Hepatocyte (in vitro differentiated cells): ENCODE measurements at regions not wholly inside any gene's neighbourhood (a gene's known extent, or its start where the extent isn't known, plus 50 kb on each side); places are given as distances from the start of the nearest gene placed in this dataset.

ENCODE experiments used
- DNase-seq: peaks from one replicate; pipeline ENCODE4 v3.0.0-alpha.2; 2016; ENCODE audit warnings: low spot score
- H2AFZ ChIP-seq: fragments of 200-600 bp; sonication (generic); 2 replicates; pipeline ENCODE4 v1.6.0; 2016; ENCODE audit warnings: antibody characterized with exemption, mild to moderate bottlenecking
- H3K27ac ChIP-seq: fragments of 200-600 bp; sonication (generic); 2 replicates; pipeline ENCODE4 v1.5.1; 2016; ENCODE audit warnings: mild to moderate bottlenecking
- H3K27me3 ChIP-seq: fragments of 200-600 bp; sonication (generic); 2 replicates; pipeline ENCODE4 v1.6.1; 2016
- H3K36me3 ChIP-seq: fragments of 200-600 bp; sonication (generic); replicated peaks from 2 replicates; pipeline ENCODE4 v1.5.1; 2016; ENCODE audit warnings: low read depth; ENCODE audit not compliant: insufficient read depth
- H3K4me1 ChIP-seq: fragments of 200-600 bp; sonication (generic); 2 replicates; pipeline ENCODE4 v1.5.1; 2016; ENCODE audit warnings: mild to moderate bottlenecking, moderate library complexity; ENCODE audit not compliant: insufficient read depth
- H3K4me2 ChIP-seq: fragments of 200-600 bp; sonication (generic); 2 replicates; pipeline ENCODE4 v1.6.0; 2016
- H3K4me3 ChIP-seq: fragments of 200-600 bp; sonication (generic); 2 replicates; pipeline ENCODE4 v1.5.1; 2016; ENCODE audit warnings: mild to moderate bottlenecking
- H3K79me2 ChIP-seq: fragments of 200-600 bp; sonication (generic); 2 replicates; pipeline ENCODE4 v1.6.0; 2017; ENCODE audit warnings: mild to moderate bottlenecking
- H3K9me2 ChIP-seq: fragments of 200-600 bp; sonication (generic); replicated peaks from 2 replicates; pipeline ENCODE4 v1.6.0; 2017; ENCODE audit warnings: mild to moderate bottlenecking; ENCODE audit not compliant: insufficient read depth
- H3K9me3 ChIP-seq: fragments of 200-600 bp; sonication (generic); 2 replicates; pipeline ENCODE4 v1.5.1; 2016; ENCODE audit warnings: low read depth, mild to moderate bottlenecking
- H4K20me1 ChIP-seq: fragments of 200-600 bp; sonication (generic); 2 replicates; pipeline ENCODE4 v1.6.0; 2016; ENCODE audit warnings: mild to moderate bottlenecking; ENCODE audit not compliant: insufficient read depth, poor library complexity, severe bottlenecking
- EZH2 ChIP-seq: fragments of 200-600 bp; sonication (generic); IDR thresholded peaks from 2 replicates; pipeline ENCODE4 v1.6.1; 2016; ENCODE audit warnings: antibody characterized with exemption, mild to moderate bottlenecking, borderline replicate concordance
- EZH2phosphoT487 ChIP-seq: fragments of 200-600 bp; sonication (generic); IDR thresholded peaks from one replicate; pipeline ENCODE4 v1.6.1; 2018; ENCODE audit warnings: antibody characterized with exemption, mild to moderate bottlenecking, low read depth, moderate library complexity; ENCODE audit not compliant: unreplicated experiment, severe bottlenecking
- WGBS: methylation state at CpG from one replicate; pipeline ENCODE4 v1.1.6; 2016; ENCODE audit warnings: low lambda C conversion rate; ENCODE audit errors: missing lambda C conversion rate; 5-methylcytosine and 5-hydroxymethylcytosine counted together
- TF ChIP-seq, protein P1 (sequence below): fragments of 200-600 bp; sonication (generic); IDR thresholded peaks from 2 replicates; pipeline ENCODE4 v1.5.1; 2016; ENCODE audit warnings: antibody characterized with exemption, mild to moderate bottlenecking; ENCODE audit not compliant: poor library complexity

DNA sequence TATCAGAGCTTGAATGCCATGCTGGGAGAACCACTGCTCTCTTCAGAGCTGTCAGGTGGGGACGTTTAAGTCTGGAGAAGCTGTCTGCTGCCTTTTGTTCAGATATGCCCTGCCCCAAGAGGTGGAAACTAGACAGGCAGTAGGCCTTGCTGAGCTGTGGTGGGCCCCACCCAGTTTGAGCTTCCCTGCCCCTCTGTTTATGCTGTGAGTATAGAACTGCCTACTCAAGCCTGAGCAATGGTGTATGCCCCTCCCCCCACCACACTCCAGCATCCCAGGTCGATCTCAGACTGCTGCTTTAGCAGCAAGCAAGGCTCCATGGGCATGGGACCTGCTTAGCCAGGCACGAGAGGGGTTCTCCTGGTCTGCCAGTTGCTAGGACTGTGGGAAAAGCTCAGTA is 362.3 kb downstream of the FAM170A start:
- no peaks in the 10 kb centered on the region for H3K27me3 ChIP-seq
- no peaks in the 10 kb centered on the region for H3K9me2 ChIP-seq
- no peak overlapping the region for H3K27ac ChIP-seq
- 78% methylated on average over 3 of the region's 3 CpGs for WGBS
- no peak for DNase-seq
- H4K20me1 ChIP-seq, result no peaks in the 10 kb centered on the region
- no peak overlapping the region for H3K4me3 ChIP-seq
- no peaks in the 10 kb centered on the region for H3K36me3 ChIP-seq
- no peaks in the 10 kb centered on the region for H3K4me1 ChIP-seq
- H3K79me2 ChIP-seq, result no peaks in the 10 kb centered on the region
- H3K4me2 ChIP-seq, result no peak overlapping the region
- no peak overlapping the region for H2AFZ ChIP-seq
- TF ChIP-seq EZH2, result no peak
- TF ChIP-seq, protein P1, sequence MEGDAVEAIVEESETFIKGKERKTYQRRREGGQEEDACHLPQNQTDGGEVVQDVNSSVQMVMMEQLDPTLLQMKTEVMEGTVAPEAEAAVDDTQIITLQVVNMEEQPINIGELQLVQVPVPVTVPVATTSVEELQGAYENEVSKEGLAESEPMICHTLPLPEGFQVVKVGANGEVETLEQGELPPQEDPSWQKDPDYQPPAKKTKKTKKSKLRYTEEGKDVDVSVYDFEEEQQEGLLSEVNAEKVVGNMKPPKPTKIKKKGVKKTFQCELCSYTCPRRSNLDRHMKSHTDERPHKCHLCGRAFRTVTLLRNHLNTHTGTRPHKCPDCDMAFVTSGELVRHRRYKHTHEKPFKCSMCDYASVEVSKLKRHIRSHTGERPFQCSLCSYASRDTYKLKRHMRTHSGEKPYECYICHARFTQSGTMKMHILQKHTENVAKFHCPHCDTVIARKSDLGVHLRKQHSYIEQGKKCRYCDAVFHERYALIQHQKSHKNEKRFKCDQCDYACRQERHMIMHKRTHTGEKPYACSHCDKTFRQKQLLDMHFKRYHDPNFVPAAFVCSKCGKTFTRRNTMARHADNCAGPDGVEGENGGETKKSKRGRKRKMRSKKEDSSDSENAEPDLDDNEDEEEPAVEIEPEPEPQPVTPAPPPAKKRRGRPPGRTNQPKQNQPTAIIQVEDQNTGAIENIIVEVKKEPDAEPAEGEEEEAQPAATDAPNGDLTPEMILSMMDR, result no peak
- TF ChIP-seq EZH2phosphoT487, result no peak
- H3K9me3 ChIP-seq, result no peaks in the 10 kb centered on the region

DNA sequence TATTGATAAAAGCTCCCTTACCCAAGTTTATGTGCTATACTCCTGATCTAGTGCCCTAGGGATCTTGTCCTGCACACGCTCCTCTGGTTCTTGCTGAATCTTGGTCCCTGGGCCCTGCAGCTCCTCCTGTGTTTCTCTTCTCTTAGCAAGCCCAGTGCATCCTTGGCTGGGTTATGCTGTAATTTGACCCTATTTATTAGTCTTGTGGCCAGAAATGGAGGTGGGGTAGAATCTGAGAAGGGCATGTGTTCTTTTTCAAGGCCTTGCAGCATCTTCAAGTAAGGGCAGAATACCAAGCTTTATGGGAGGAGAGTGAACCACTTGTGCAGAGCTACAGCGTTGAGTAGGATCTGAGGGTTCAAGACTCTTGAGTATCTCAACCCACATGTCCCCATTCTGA is 366.8 kb downstream of the FAM170A start:
- no peaks in the 10 kb centered on the region for H3K27me3 ChIP-seq
- no peaks in the 10 kb centered on the region for H3K9me2 ChIP-seq
- no peaks in the 10 kb centered on the region for H3K9me3 ChIP-seq
- H3K79me2 ChIP-seq, result no peaks in the 10 kb centered on the region
- no peak for DNase-seq
- WGBS, result 95% methylated on average over 2 of the region's 2 CpGs
- H4K20me1 ChIP-seq, result no peaks in the 10 kb centered on the region
- no peaks in the 10 kb centered on the region for H3K36me3 ChIP-seq
- no peak overlapping the region for H2AFZ ChIP-seq
- H3K4me1 ChIP-seq, result no peaks in the 10 kb centered on the region
- no peak overlapping the region for H3K27ac ChIP-seq
- no peak overlapping the region for H3K4me2 ChIP-seq
- no peak overlapping the region for H3K4me3 ChIP-seq
- TF ChIP-seq, protein P1, result no peak
- TF ChIP-seq EZH2 (no peak), EZH2phosphoT487 (no peak)

DNA sequence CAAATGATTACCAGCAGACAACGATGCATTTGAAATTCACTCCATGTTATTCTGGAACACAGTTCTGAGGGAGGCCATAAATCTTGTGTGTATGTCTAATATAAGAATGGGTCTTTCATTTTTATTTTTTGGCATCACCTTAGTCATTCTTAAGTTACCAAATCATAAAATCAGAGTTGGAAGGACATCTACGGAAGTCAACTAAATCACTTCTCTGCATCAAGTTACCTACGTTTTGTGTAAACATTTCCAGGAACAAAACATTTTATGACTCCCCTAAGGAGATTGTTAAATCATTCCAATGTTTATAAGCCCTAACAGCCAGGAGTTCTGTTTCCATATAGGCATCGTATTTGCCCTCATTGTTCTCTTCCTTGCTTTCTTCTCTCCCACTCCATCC is 378.2 kb downstream of the FAM170A start:
- Histone ChIP-seq H3K36me3 (no peaks in the 10 kb centered on the region), H3K27ac (peak overlapping the region; percentile 65), H3K9me2 (no peaks in the 10 kb centered on the region), H3K27me3 (no peaks in the 10 kb centered on the region), H3K4me1 (no peaks in the 10 kb centered on the region), H4K20me1 (no peaks in the 10 kb centered on the region), H3K4me2 (peak overlapping the region; percentile 0), H2AFZ (no peak overlapping the region), H3K4me3 (no peak overlapping the region), H3K9me3 (no peaks in the 10 kb centered on the region), H3K79me2 (no peaks in the 10 kb centered on the region)
- DNase-seq, result peak; percentile 15
- 33% methylated on average over 4 of the region's 4 CpGs for WGBS
- TF ChIP-seq EZH2, result no peak
- TF ChIP-seq, protein P1, result no peak
- peak; percentile 51 for TF ChIP-seq EZH2phosphoT487

DNA sequence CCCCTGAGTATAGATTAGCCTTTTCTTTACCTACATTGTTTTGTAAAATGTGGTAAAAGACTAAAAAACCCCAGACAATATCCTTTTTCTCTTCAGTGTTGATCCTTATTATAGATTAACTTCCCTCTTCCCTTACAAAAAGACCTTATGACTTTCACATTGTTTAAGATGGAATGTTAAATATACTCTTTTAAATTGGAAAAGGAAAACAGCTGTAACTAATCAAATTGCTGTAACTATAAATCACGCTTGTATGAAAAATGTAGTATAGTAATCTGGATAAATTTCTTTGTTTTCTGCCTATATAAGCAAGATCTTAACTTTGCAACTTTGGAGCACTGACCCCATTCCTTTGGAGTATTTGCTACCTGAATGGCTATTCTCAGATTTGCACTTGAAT is 383.1 kb downstream of the FAM170A start:
- Histone ChIP-seq H3K4me3 (no peak overlapping the region), H3K9me2 (no peaks in the 10 kb centered on the region), H4K20me1 (no peaks in the 10 kb centered on the region), H3K9me3 (no peaks in the 10 kb centered on the region), H3K4me1 (peaks cover 8% of the 10 kb centered on the region), H3K79me2 (no peaks in the 10 kb centered on the region), H3K4me2 (no peak overlapping the region), H2AFZ (no peak overlapping the region), H3K36me3 (no peaks in the 10 kb centered on the region), H3K27ac (no peak overlapping the region), H3K27me3 (no peaks in the 10 kb centered on the region)
- no peak for TF ChIP-seq EZH2phosphoT487
- TF ChIP-seq, protein P1, result no peak
- no peak for TF ChIP-seq EZH2
- no peak for DNase-seq
- WGBS, result 76% methylated on average over 1 of the region's 1 CpG
